ENCODE measurements at regions not wholly inside any gene's neighbourhood (a gene's known extent, or its start where the extent isn't known, plus 50 kb on each side); places are given as distances from the start of the nearest gene placed in this dataset.

GRCh38 chr4:179977378-179977777 is 2265.8 kb upstream of the TENM3 start:
- TF ChIP-seq CTCF (conservative IDR thresholded peaks at IDR 0.05) (no peak), ZFX (IDR thresholded peaks at IDR 0.05) (no peak)

Measured in C4-2B (cell line).